ENCODE measurements at regions not wholly inside any gene's neighbourhood (a gene's known extent, or its start where the extent isn't known, plus 50 kb on each side); places are given as distances from the start of the nearest gene placed in this dataset.

GRCh38 chr1:57943365-57943764 is 519.5 kb upstream of the DAB1 start:
- TF ChIP-seq, protein P1, sequence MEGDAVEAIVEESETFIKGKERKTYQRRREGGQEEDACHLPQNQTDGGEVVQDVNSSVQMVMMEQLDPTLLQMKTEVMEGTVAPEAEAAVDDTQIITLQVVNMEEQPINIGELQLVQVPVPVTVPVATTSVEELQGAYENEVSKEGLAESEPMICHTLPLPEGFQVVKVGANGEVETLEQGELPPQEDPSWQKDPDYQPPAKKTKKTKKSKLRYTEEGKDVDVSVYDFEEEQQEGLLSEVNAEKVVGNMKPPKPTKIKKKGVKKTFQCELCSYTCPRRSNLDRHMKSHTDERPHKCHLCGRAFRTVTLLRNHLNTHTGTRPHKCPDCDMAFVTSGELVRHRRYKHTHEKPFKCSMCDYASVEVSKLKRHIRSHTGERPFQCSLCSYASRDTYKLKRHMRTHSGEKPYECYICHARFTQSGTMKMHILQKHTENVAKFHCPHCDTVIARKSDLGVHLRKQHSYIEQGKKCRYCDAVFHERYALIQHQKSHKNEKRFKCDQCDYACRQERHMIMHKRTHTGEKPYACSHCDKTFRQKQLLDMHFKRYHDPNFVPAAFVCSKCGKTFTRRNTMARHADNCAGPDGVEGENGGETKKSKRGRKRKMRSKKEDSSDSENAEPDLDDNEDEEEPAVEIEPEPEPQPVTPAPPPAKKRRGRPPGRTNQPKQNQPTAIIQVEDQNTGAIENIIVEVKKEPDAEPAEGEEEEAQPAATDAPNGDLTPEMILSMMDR (IDR thresholded peaks at IDR 0.05), result no peak
- no peak for TF ChIP-seq POLR2A (IDR thresholded peaks at IDR 0.05)
